Gastroesophageal sphincter (tissue), 4 donors: ENCODE measurements at regions not wholly inside any gene's neighbourhood (a gene's known extent, or its start where the extent isn't known, plus 50 kb on each side); places are given as distances from the start of the nearest gene placed in this dataset.
"Not testable (repeated sequence)": the region's sequence is repeated elsewhere in the genome, so short reads cannot be mapped to it uniquely, and the experiment has no call there.

Experiments used
- ATAC-seq: fragments of 150-250 bp; one replicate; pipeline ENCODE4 v1.9.1; 2016; ENCODE audit warnings: mild to moderate bottlenecking, moderate library complexity
- H3K27ac ChIP-seq, 4 donors: fragments of 200-600 bp; sonication (generic) in 3 of 4; 1 replicate in 3 of 4; 2 replicates in 1 of 4; pipeline ENCODE4 v1.5.1; 2016 to 2019
- H3K27me3 ChIP-seq: fragments of 200-600 bp; sonication (generic); one replicate; pipeline ENCODE4 v1.5.1; 2019
- H3K36me3 ChIP-seq, 2 donors: fragments of 200-600 bp; sonication (generic); one replicate each; pipeline ENCODE4 v1.5.1; 2019; ENCODE audit warnings: control low read depth in 1 of 2
- H3K4me1 ChIP-seq, 3 donors: fragments of 200-600 bp; sonication (generic); 1 replicate in 2 of 3; 2 replicates in 1 of 3; pipeline ENCODE4 v1.5.1; 2016 to 2019; ENCODE audit warnings: control low read depth in 2 of 3
- H3K4me3 ChIP-seq, 2 donors: fragments of 200-600 bp; sonication (generic); one replicate each; pipeline ENCODE4 v1.5.1; 2019; ENCODE audit warnings: mild to moderate bottlenecking in 1 of 2, moderate library complexity in 1 of 2
- H3K9me3 ChIP-seq, 3 donors: fragments of 200-600 bp; sonication (generic); one replicate each; pipeline ENCODE4 v1.5.1; 2017 to 2019; ENCODE audit warnings: control low read depth in 2 of 3
- CTCF ChIP-seq, 4 experiments: fragments of 200-600 bp in 2 of 4; fragments of 450-650 bp in 2 of 4; sonication (generic) in 1 of 4; IDR thresholded peaks; one replicate each; pipeline ENCODE4 v1.5.1; 2017 to 2019; ENCODE audit warnings: antibody characterized with exemption in 4 of 4, mild to moderate bottlenecking in 2 of 4, moderate library complexity in 2 of 4
- EP300 ChIP-seq: sonication (generic); formaldehyde crosslinking; IDR thresholded peaks from one replicate; pipeline ENCODE4 v1.6.1; 2017; ENCODE audit warnings: antibody characterized with exemption, mild to moderate bottlenecking
- POLR2A ChIP-seq, 2 donors: fragments of 450-650 bp; IDR thresholded peaks; one replicate each; pipeline ENCODE4 v1.6.1; 2017; ENCODE audit warnings: antibody characterized with exemption in 2 of 2, mild to moderate bottlenecking in 2 of 2, moderate library complexity in 1 of 2
- POLR2AphosphoS5 ChIP-seq: sonication (generic); formaldehyde crosslinking; IDR thresholded peaks from one replicate; pipeline ENCODE4 v1.6.1; 2017; ENCODE audit warnings: antibody characterized with exemption
- WGBS, 2 donors: methylation state at CpG; one replicate each; pipeline ENCODE4 v1.1.5; 2018; ENCODE audit warnings: low coverage in 1 of 2; 5-methylcytosine and 5-hydroxymethylcytosine counted together

DNA sequence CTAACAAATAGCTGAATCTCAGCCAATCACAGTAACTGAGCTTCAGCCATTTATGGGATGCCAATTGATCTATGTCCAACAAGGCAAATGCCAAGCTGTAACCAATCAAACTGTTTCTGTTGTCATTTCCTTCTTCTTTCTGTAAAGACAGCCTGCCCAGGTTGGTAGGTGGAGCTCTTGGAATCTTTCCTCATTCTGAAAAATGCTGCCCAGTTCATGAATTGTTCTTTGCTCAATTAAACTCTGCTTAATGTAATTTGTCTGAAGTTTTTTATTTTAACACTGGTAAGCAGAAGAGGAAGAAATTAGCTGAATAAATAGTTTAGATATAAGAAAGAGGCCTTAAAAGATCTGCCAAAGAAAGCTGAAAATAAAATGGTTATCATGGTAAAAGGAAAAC is 1235.6 kb downstream of the EFNA5 start:
- Histone ChIP-seq H3K4me3 (no peak overlapping the region), H3K27ac (no peak overlapping the region), H3K4me1 (no peaks in the 10 kb centered on the region), H3K36me3 (no peaks in the 10 kb centered on the region), H3K27me3 (no peaks in the 10 kb centered on the region), H3K9me3 (peaks cover 0 to 7% (median 0%) of the 10 kb centered on the region in 3 donors)
- TF ChIP-seq POLR2AphosphoS5 (no peak), POLR2A (IDR thresholded peaks at IDR 0.05) (no peak), CTCF (IDR thresholded peaks at IDR 0.05) (no peak), EP300 (no peak)
- ATAC-seq: no peak

- WGBS, 2 donors: 93% methylated on average over 4 of the region's 11 CpGs; no CpG with 5 or more reads in 1 of the 2 donors
- H3K27me3 ChIP-seq, H3K27ac ChIP-seq, ATAC-seq, H3K4me3 ChIP-seq, H3K9me3 ChIP-seq, H3K36me3 ChIP-seq, H3K4me1 ChIP-seq: not testable (repeated sequence)
Measured at GRCh38 chr5:106430733-106431132, 1240.0 kb downstream of the EFNA5 start.

DNA sequence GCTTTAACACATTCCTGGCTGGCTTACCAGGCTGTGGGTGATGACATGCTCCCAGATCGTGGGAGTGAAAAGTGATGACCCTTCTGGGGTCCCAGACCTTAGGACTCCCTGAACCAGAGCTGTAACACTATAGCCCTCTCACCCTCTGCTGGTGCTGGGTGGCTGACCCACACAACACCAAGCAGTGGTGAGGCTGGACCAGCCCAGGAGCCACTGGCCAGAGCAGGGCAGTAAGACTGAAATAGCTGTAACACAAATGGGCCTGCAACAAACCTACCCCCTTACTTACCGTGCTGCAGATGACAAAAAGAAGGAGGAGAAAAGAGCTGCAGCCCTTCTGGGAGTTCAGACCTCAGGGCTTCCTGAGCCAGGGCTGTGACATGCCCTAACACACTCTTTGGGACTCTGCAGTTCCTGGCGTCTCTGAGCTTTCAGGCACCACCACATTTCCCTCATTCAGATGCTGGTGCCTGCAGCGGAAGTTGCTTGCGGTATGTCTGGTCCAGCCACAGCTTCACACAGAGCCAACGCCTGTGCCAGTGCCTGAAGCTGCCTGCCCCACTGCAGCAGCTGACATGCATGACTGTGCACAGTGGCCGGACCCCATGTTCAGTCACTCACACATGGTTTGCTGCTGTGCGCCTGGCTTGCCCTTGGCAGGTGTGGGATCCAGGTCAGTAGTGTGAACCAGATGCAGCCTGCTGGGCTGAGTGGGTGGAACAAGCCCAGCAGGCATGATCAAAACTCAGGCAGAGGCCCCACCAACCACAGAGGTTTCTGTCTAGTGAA is 1247.4 kb downstream of the EFNA5 start:
- Histone ChIP-seq H3K4me3 (no peak overlapping the region), H3K4me1 (no peaks in the 10 kb centered on the region), H3K27ac (no peak overlapping the region), H3K27me3 (no peaks in the 10 kb centered on the region), H3K9me3 (no peaks in the 10 kb centered on the region), H3K36me3 (no peaks in the 10 kb centered on the region)
- TF ChIP-seq POLR2AphosphoS5 (no peak), CTCF (IDR thresholded peaks at IDR 0.05) (no peak), EP300 (no peak), POLR2A (IDR thresholded peaks at IDR 0.05) (no peak)
- 60% methylated on average over 1 of the region's 8 CpGs; no CpG with 5 or more reads in 1 of the 2 donors for WGBS, 2 donors
- peak; percentile 39 for ATAC-seq

DNA sequence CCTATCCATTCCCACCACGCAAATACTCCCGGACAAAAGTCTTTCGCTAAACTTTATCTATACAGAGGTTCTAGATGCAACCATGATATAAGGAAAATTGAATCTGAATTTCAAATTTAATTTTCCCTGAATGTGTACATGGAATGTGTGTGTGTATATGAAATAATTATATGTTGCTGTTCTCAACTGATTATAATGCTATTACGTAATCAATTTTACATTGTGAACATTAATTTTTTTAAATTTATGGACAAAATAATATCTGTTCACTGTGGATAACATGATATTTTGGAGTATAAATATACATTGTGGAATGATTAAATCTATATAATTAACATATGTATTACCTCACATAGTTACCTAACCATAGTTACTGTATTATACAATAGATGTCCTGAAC is 1250.6 kb downstream of the EFNA5 start:
- H3K4me1 ChIP-seq: no peaks in the 10 kb centered on the region
- no peaks in the 10 kb centered on the region for H3K9me3 ChIP-seq
- H3K36me3 ChIP-seq: no peaks in the 10 kb centered on the region
- H3K27ac ChIP-seq: no peak overlapping the region
- H3K4me3 ChIP-seq: no peak overlapping the region
- no peaks in the 10 kb centered on the region for H3K27me3 ChIP-seq
- no peak for ATAC-seq
- TF ChIP-seq CTCF (IDR thresholded peaks at IDR 0.05): no peak
- TF ChIP-seq EP300: no peak
- TF ChIP-seq POLR2A (IDR thresholded peaks at IDR 0.05): no peak
- no peak for TF ChIP-seq POLR2AphosphoS5
- 76 to 77% methylated on average over 4 of the region's 4 CpGs for WGBS, 2 donors

GRCh38 chr5:106418196-106418595 is 1252.5 kb downstream of the EFNA5 start:
- 85 to 90% methylated on average over 2 of the region's 2 CpGs for WGBS, 2 donors
- Histone ChIP-seq H3K4me3 (no peak overlapping the region), H3K36me3 (no peaks in the 10 kb centered on the region), H3K27ac (no peak overlapping the region), H3K4me1 (no peaks in the 10 kb centered on the region), H3K27me3 (no peaks in the 10 kb centered on the region), H3K9me3 (no peaks in the 10 kb centered on the region)
- no peak for ATAC-seq
- no peak for TF ChIP-seq CTCF (IDR thresholded peaks at IDR 0.05)
- TF ChIP-seq POLR2AphosphoS5: no peak
- no peak for TF ChIP-seq POLR2A (IDR thresholded peaks at IDR 0.05)
- TF ChIP-seq EP300: no peak
